BJ (cell line): ENCODE measurements at regions not wholly inside any gene's neighbourhood (a gene's known extent, or its start where the extent isn't known, plus 50 kb on each side); places are given as distances from the start of the nearest gene placed in this dataset.
"Not testable (repeated sequence)": the region's sequence is repeated elsewhere in the genome, so short reads cannot be mapped to it uniquely, and the experiment has no call there.

Experiments used
- CTCF ChIA-PET: fragments of 350-600 bp; formaldehyde crosslinking; extraction: SDS; loops from one replicate; lab custom pipeline; 2021; ENCODE audit warnings: antibody characterized with exemption, inconsistent platforms; lab: Yijun Ruan, JAX
- POLR2A ChIA-PET: fragments of 300-600 bp; sonication (Branson Sonifier 250); formaldehyde crosslinking; extraction: SDS; loops from one replicate; lab custom pipeline; 2021; ENCODE audit warnings: antibody characterized with exemption; lab: Charles Lee
- DNase-seq: peaks from one replicate; pipeline ENCODE4 v3.0.0-alpha.2; 2011; ENCODE audit warnings: low read depth
- H3K27me3 ChIP-seq: 2 replicates; pipeline ENCODE4 v1.6.0; 2011; ENCODE audit warnings: low read length; ENCODE audit not compliant: control insufficient read depth, insufficient read depth
- H3K36me3 ChIP-seq: 2 replicates; pipeline ENCODE4 v1.5.1; 2011; ENCODE audit warnings: low read length; ENCODE audit not compliant: control insufficient read depth, insufficient read depth
- H3K4me3 ChIP-seq: 2 replicates; pipeline ENCODE4 v1.5.1; 2011; ENCODE audit warnings: low read depth, mild to moderate bottlenecking, control low read depth, low read length
- TF ChIP-seq, protein P1 (sequence below): IDR thresholded peaks from 2 replicates; pipeline ENCODE4 v1.5.1; 2011; ENCODE audit warnings: low read depth, mild to moderate bottlenecking, control low read depth, inconsistent platforms, low read length, moderate library complexity; ENCODE audit not compliant: insufficient read depth

- H3K4me3 ChIP-seq, result no peak overlapping the region
- no peaks in the 10 kb centered on the region for H3K36me3 ChIP-seq
- ChIA-PET POLR2A (no interaction called here), CTCF (interaction anchor here (0.7 kb wide), 1 partner anchor 159 kb away, joined by 4 read pairs; no protein-coding TSS in a partner anchor)
- TF ChIP-seq, protein P1, sequence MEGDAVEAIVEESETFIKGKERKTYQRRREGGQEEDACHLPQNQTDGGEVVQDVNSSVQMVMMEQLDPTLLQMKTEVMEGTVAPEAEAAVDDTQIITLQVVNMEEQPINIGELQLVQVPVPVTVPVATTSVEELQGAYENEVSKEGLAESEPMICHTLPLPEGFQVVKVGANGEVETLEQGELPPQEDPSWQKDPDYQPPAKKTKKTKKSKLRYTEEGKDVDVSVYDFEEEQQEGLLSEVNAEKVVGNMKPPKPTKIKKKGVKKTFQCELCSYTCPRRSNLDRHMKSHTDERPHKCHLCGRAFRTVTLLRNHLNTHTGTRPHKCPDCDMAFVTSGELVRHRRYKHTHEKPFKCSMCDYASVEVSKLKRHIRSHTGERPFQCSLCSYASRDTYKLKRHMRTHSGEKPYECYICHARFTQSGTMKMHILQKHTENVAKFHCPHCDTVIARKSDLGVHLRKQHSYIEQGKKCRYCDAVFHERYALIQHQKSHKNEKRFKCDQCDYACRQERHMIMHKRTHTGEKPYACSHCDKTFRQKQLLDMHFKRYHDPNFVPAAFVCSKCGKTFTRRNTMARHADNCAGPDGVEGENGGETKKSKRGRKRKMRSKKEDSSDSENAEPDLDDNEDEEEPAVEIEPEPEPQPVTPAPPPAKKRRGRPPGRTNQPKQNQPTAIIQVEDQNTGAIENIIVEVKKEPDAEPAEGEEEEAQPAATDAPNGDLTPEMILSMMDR, result peak; percentile 13; the same call in 1 of the 2 replicates
- no peaks in the 10 kb centered on the region for H3K27me3 ChIP-seq
- no peak for DNase-seq
These were observed 568.3 kb downstream of the TMEM121 start for GRCh38 chr14:106094654-106095189.

DNA sequence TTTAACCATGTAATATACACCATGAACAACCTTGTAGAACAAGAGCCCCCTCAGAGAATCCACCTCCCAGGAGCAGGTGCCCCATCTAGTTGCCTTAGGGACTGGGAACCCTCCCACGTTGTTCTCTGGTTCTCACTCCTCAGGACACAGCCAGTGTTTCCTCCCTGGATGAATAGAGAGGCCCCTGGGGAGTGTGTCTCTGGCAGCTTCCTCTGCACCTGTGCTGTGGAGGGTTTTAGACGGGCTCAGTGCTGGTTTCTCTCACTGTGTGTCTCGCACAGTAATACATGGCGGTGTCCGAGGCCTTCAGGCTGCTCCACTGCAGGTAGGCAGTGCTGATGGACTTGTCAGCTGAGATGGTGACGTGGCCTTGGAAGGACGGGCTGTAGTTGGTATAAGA is 581.3 kb downstream of the TMEM121 start:
- TF ChIP-seq, protein P1, result no peak
- POLR2A ChIA-PET, result no interaction called here

GRCh38 chr14:106109337-106109736 is 583.0 kb downstream of the TMEM121 start:
- POLR2A ChIA-PET, result no interaction called here
- no peak overlapping the region for H3K4me3 ChIP-seq
- no peaks in the 10 kb centered on the region for H3K36me3 ChIP-seq
- H3K27me3 ChIP-seq, result no peaks in the 10 kb centered on the region
- no peak for DNase-seq
- TF ChIP-seq, protein P1, result no peak
- CTCF ChIA-PET, result no interaction called here

More for the DNA sequence above, 581.3 kb downstream of the TMEM121 start:
- H3K36me3 ChIP-seq, result no peaks in the 10 kb centered on the region
- no peak for DNase-seq
- H3K4me3 ChIP-seq, result no peak overlapping the region
- CTCF ChIA-PET, result no interaction called here
- no peaks in the 10 kb centered on the region for H3K27me3 ChIP-seq

- POLR2A ChIA-PET, result no interaction called here
- H3K4me3 ChIP-seq, result no peak overlapping the region
- CTCF ChIA-PET, result no interaction called here
- TF ChIP-seq, protein P1, result no peak
- H3K36me3 ChIP-seq, result no peaks in the 10 kb centered on the region
- DNase-seq, result no peak
- no peaks in the 10 kb centered on the region for H3K27me3 ChIP-seq
These were observed 589.0 kb downstream of the TMEM121 start for GRCh38 chr14:106115401-106115800.

GRCh38 chr14:106116339-106116930 is 590.1 kb downstream of the TMEM121 start:
- POLR2A ChIA-PET, H3K36me3 ChIP-seq, CTCF ChIA-PET, H3K27me3 ChIP-seq, H3K4me3 ChIP-seq, DNase-seq: not testable (repeated sequence)

GRCh38 chr14:106120101-106120500 is 593.7 kb downstream of the TMEM121 start:
- no peaks in the 10 kb centered on the region for H3K27me3 ChIP-seq
- POLR2A ChIA-PET, result no interaction called here
- CTCF ChIA-PET, result no interaction called here
- TF ChIP-seq, protein P1, result no peak
- H3K4me3 ChIP-seq, result no peak overlapping the region
- DNase-seq, result no peak
- no peaks in the 10 kb centered on the region for H3K36me3 ChIP-seq
